Osteocyte (in vitro differentiated cells): ENCODE measurements at regions not wholly inside any gene's neighbourhood (a gene's known extent, or its start where the extent isn't known, plus 50 kb on each side); places are given as distances from the start of the nearest gene placed in this dataset.

Experiments used
- DNase-seq: peaks from one replicate; pipeline ENCODE4 v3.0.0; 2021; ENCODE audit warnings: mixed read lengths; ENCODE audit not compliant: unreplicated experiment; ENCODE audit errors: extremely low spot score
- H3K27ac Mint-ChIP-seq: one replicate; pipeline ENCODE4 v1.8.0; 2021; ENCODE audit warnings: mild to moderate bottlenecking, mixed read lengths; ENCODE audit not compliant: unreplicated experiment
- H3K27me3 Mint-ChIP-seq: one replicate; pipeline ENCODE4 v1.8.0; 2021; ENCODE audit warnings: mixed read lengths; ENCODE audit not compliant: unreplicated experiment
- H3K36me3 Mint-ChIP-seq: one replicate; pipeline ENCODE4 v1.8.0; 2021; ENCODE audit warnings: mixed read lengths; ENCODE audit not compliant: unreplicated experiment
- H3K4me1 Mint-ChIP-seq: one replicate; pipeline ENCODE4 v1.8.0; 2021; ENCODE audit warnings: mixed read lengths; ENCODE audit not compliant: unreplicated experiment
- H3K4me3 Mint-ChIP-seq: one replicate; pipeline ENCODE4 v1.8.0; 2021; ENCODE audit warnings: mild to moderate bottlenecking, moderate library complexity, mixed read lengths; ENCODE audit not compliant: unreplicated experiment
- H3K9me3 Mint-ChIP-seq: one replicate; pipeline ENCODE4 v1.8.0; 2021; ENCODE audit warnings: mixed read lengths; ENCODE audit not compliant: unreplicated experiment
- CTCF ChIP-seq: fragments of 200-600 bp; sonication (generic); IDR thresholded peaks from 2 replicates; pipeline ENCODE4 v1.5.0; 2021; ENCODE audit warnings: antibody characterized with exemption, mild to moderate bottlenecking, moderate library complexity

GRCh38 chr5:106957336-106957735, 713.4 kb downstream of the EFNA5 start:
- no peak for TF ChIP-seq CTCF
- Mint-ChIP-seq H3K4me1 (no peaks in the 10 kb centered on the region), H3K27ac (no peak overlapping the region), H3K27me3 (no peaks in the 10 kb centered on the region), H3K4me3 (no peak overlapping the region), H3K36me3 (no peaks in the 10 kb centered on the region), H3K9me3 (no peaks in the 10 kb centered on the region)
- no peak for DNase-seq

GRCh38 chr5:106956886-106957285, 713.9 kb downstream of the EFNA5 start:
- Mint-ChIP-seq H3K27me3 (no peaks in the 10 kb centered on the region), H3K4me1 (no peaks in the 10 kb centered on the region), H3K9me3 (no peaks in the 10 kb centered on the region), H3K4me3 (no peak overlapping the region), H3K36me3 (no peaks in the 10 kb centered on the region), H3K27ac (no peak overlapping the region)
- TF ChIP-seq CTCF, result no peak
- no peak for DNase-seq

GRCh38 chr5:106956187-106956586, 714.5 kb downstream of the EFNA5 start:
- no peaks in the 10 kb centered on the region for H3K9me3 Mint-ChIP-seq
- no peaks in the 10 kb centered on the region for H3K27me3 Mint-ChIP-seq
- DNase-seq, result no peak
- TF ChIP-seq CTCF, result no peak
- no peak overlapping the region for H3K27ac Mint-ChIP-seq
- H3K4me3 Mint-ChIP-seq, result no peak overlapping the region
- H3K4me1 Mint-ChIP-seq, result no peaks in the 10 kb centered on the region
- no peaks in the 10 kb centered on the region for H3K36me3 Mint-ChIP-seq

GRCh38 chr5:106940986-106941385, 729.8 kb downstream of the EFNA5 start:
- DNase-seq, result no peak
- Mint-ChIP-seq H3K36me3 (no peaks in the 10 kb centered on the region), H3K4me3 (no peak overlapping the region), H3K27me3 (no peaks in the 10 kb centered on the region), H3K9me3 (no peaks in the 10 kb centered on the region), H3K4me1 (no peaks in the 10 kb centered on the region), H3K27ac (no peak overlapping the region)
- no peak for TF ChIP-seq CTCF

- DNase-seq, result no peak
- no peak overlapping the region for H3K27ac Mint-ChIP-seq
- no peaks in the 10 kb centered on the region for H3K27me3 Mint-ChIP-seq
- no peaks in the 10 kb centered on the region for H3K9me3 Mint-ChIP-seq
- H3K4me3 Mint-ChIP-seq, result no peak overlapping the region
- H3K4me1 Mint-ChIP-seq, result no peaks in the 10 kb centered on the region
- no peaks in the 10 kb centered on the region for H3K36me3 Mint-ChIP-seq
- TF ChIP-seq CTCF, result no peak
Measured at GRCh38 chr5:106940301-106940846, 730.4 kb downstream of the EFNA5 start.
